Gastrocnemius medialis (tissue), 4 donors: ENCODE measurements at regions not wholly inside any gene's neighbourhood (a gene's known extent, or its start where the extent isn't known, plus 50 kb on each side); places are given as distances from the start of the nearest gene placed in this dataset.

Experiments used
- CTCF ChIP-seq, 5 experiments: fragments of 450-650 bp in 3 of 5; fragments of 200-600 bp in 2 of 5; sonication (generic) in 2 of 5; IDR thresholded peaks in 4 of 5; conservative IDR thresholded peaks in 1 of 5; 1 replicate in 4 of 5; 2 replicates in 1 of 5; pipeline ENCODE4 v1.5.1; 2016 to 2019; ENCODE audit warnings: antibody characterized with exemption in 5 of 5, mild to moderate bottlenecking in 3 of 5, moderate library complexity in 3 of 5
- POLR2A ChIP-seq, 2 donors: fragments of 450-650 bp; IDR thresholded peaks; one replicate each; pipeline ENCODE4 v1.6.1; 2017; ENCODE audit warnings: antibody characterized with exemption in 2 of 2, mild to moderate bottlenecking in 2 of 2, moderate library complexity in 2 of 2

GRCh38 chr2:38435775-38436174 lies 58.7 kb upstream of the ATL2 start:
- no peak for TF ChIP-seq POLR2A (IDR thresholded peaks at IDR 0.05)
- TF ChIP-seq CTCF (IDR thresholded peaks at IDR 0.05 in 4 of 5, conservative IDR thresholded peaks at IDR 0.05 in 1 of 5) = no peak
